ENCODE measurements at regions not wholly inside any gene's neighbourhood (a gene's known extent, or its start where the extent isn't known, plus 50 kb on each side); places are given as distances from the start of the nearest gene placed in this dataset.
"Not testable (repeated sequence)": the region's sequence is repeated elsewhere in the genome, so short reads cannot be mapped to it uniquely, and the experiment has no call there.

DNA sequence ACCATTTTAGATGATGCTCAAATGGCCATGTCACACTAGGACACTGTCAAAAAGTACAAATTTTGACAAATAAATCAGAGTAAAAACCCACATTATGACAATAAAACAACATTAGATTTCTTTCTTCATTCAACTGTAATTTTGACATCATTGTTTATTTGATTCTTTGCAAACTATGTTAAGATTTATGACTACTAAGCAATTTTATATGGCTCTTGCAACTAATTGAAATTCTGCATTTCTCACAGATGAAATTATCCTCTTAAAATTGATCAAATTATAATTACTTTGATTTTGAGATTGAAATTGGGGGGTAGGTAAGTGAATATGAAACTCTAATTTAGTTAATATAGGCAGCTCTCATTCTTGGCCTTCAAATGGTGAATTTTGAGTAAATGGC is 59.8 kb downstream of the ATOH1 start:
- no peak for DNase-seq

- no peak for DNase-seq
These were observed 60.2 kb downstream of the ATOH1 start for GRCh38 chr4:93888768-93889167.

- no peak for DNase-seq
These were observed 62.7 kb downstream of the ATOH1 start for GRCh38 chr4:93891244-93891643.

- DNase-seq, result no peak
These were observed 66.4 kb downstream of the ATOH1 start for GRCh38 chr4:93894995-93895394.

DNA sequence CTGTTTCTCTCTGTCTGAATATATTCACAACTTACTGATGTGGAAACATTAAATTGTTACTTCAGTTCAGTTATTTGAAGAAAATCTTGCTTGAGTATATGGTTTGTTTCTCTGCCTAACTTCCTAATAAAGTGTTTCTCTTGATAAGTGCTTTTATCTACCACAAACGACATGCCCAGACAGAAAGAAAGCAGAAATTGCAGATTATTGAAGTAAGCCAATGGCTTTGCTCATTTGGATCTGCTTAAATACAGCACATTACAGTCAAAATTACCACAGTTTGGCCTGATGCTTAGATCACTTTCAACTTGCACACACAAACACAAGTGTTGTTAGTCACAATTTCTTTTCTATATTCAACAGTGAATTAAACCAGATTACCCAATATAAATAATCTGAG is 68.0 kb downstream of the ATOH1 start:
- no peak for DNase-seq

- no peak for DNase-seq
These were observed 69.0 kb downstream of the ATOH1 start for GRCh38 chr4:93897559-93897958.

DNA sequence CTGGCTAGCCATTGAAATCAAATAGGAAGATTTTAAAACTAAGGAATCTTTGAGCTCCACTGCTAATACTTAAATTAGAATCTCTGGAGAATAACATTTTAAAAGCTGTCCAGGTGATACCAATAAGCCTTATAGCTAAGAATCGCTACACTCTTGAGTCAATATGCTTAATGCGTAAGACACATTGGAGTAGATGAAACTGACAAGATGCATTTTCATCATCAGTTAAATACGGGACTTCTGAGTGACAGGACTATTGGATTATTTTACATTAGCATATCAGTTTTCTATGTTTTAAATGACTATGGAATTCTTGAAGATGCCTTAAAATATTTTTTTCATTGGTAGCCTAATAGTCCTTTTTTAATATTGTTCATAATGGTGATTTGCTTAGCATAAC is 80.2 kb downstream of the ATOH1 start:
- no peak for DNase-seq

- no peak for DNase-seq
These were observed 83.1 kb downstream of the ATOH1 start for GRCh38 chr4:93911671-93912070.

- DNase-seq, result no peak
These were observed 83.6 kb downstream of the ATOH1 start for GRCh38 chr4:93912146-93912545.

DNA sequence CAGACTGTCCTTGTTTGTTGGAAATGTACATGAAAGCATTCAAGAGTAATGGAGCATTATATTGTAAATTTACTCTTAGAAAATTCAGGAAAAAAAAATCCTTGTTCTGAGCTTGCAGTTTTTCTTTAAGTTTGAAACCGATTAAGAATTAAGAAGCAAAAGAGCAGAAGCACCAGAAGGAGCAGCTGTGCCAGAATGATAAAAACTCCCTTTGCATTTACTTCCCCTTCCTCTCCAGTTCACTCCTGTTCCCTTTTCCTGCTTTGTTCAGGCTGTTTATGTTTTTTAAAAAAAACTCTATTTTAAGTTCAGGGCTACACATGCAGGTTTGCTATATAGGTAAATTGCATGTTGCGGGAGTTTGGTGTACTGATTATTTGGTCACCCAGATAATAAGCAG is 90.3 kb downstream of the ATOH1 start:
- DNase-seq, result no peak

DNA sequence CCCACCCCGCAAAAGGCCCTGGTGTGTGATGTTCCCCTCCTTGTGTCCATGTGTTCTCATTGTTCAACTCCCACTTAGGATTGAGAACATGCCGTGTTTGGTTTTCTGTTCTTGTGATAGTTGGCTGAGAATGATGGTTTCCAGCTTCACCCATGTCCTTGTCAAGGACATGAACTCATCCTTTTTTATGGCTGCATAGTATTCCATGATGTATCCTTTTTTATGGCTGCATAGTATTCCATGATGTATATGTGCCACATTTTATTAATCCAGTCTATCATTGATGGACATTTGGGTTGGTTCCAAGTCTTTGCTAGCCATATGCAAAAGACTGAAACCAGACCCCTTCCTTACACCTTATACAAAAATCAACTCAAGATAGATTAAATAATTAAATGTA is 95.0 kb downstream of the ATOH1 start:
- not testable (repeated sequence) for DNase-seq

DNA sequence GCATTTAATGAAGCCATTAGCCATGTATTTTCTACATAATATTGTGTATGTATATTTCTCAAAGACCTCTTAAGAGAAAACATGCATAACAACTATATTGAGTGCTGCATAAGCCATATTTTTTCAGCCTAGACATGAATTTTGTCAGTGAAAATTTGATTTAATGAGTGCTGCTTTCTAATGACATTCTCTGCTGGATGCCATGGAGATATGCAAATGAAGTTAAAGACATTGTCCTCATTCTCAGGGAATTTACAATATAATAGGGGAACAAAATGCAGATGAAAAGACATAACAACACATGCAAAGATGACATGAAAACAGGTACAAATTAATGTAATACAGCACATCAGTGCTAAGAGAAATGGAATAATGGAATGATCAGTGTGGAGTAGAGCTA is 118.7 kb downstream of the ATOH1 start:
- no peak for DNase-seq

DNA sequence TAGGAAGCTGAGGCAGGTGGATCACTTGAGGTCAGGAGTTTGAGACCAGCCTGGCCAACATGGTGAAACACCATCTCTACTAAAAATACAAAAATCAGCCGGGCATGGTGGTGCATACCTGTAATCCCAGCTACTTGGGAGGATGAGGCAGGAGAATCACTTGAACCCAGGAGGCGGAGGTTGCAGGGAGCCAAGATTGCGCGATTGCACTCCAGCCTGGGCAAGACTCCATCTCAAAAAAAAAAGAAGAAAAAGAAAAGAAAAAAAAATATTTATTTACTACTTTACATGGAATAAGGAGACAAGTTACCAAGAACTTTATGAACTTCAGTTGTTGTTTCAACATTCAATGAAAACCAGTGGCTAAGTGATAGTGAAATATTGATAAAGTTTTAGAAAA is 121.7 kb downstream of the ATOH1 start:
- DNase-seq, result not testable (repeated sequence)

GRCh38 chr4:93957186-93957585 is 128.6 kb downstream of the ATOH1 start:
- DNase-seq, result no peak

GRCh38 chr4:93960450-93960849 is 131.9 kb downstream of the ATOH1 start:
- DNase-seq, result no peak

DNA sequence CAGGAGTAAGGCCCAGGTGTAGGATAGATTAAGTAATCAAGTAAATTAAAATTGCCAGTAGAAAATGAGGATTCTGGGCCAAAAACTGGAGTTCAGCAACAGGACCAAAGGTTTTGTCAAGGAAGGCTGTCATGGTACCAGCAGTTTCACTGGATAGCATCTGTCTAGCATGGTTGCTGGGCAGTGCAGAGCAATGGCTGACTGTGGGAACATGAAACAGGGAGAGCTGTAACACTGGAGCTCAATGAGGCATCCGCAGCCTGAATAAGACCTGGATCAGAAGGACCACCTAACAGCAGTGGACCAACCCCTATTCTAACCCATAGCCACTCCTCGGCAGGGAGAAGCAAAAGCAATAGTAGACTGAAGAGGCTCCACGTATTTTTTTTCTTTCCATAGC is 132.4 kb downstream of the ATOH1 start:
- no peak for DNase-seq

- DNase-seq, result no peak
These were observed 153.0 kb downstream of the ATOH1 start for GRCh38 chr4:93981594-93981993.

GRCh38 chr4:93982255-93982654 is 153.7 kb downstream of the ATOH1 start:
- no peak for DNase-seq

GRCh38 chr4:93983140-93983539 is 154.6 kb downstream of the ATOH1 start:
- DNase-seq, result no peak

DNA sequence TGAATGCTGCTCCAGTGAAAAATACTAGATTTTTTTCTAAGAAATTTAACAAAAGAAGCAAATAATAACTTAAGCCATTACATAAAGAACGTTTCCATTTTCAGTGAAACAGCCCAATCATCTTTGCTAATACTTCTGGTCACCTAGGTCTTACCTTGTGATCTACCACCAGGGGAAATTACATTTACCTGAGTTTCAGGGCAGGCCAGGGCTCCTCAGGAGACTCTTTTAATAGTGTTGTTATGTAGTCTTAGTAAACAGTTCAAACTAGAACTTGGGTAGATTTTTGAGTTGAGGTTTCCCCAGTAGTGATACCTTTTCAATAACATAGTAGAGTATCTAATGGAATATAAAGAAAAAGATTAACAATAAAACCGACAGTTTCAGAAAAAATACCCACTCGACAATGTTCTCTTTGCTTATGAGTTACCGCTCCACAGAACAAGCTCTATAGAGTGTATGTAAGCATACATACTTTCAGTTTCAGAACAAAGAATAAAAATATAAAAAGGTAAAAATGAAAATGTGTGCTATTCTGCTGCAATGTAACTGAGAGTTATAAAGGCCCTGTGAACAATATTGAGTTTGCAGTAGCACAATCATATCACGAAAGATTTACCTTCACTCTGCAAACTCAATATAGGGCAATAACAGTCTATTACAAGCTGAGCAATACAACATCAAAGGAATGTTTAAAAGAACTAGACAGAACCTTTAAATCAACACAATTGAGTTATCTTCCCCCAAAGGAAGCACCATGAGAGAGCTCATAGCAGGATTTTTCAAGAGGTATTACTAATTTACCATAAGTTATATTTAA is 165.8 kb downstream of the ATOH1 start:
- no peak for DNase-seq

- DNase-seq, result no peak
These were observed 168.3 kb downstream of the ATOH1 start for GRCh38 chr4:93996895-93997294.

- no peak for DNase-seq
These were observed 172.0 kb downstream of the ATOH1 start for GRCh38 chr4:94000559-94000958.

DNA sequence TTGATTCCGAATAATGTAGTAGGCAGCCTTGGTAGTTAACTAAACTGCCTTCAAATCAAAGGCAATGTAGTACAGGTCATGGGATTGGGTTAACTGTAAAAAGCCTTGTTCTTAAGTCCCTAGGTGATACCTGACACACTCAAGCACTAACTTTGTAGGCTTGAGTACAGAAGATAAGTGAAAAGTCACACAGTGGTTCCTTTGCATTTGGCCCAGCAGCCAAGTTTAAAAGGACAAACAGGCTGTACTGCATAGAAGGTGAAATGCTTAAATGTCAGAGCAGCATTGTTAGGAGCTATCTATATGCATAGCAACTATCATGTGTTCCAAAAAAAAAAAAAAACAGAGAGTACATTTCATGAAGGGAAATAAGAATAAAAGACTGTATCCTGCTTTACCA is 178.4 kb downstream of the ATOH1 start:
- DNase-seq, result no peak

GRCh38 chr4:94011190-94011589 is 182.6 kb downstream of the ATOH1 start:
- no peak for DNase-seq

- DNase-seq, result no peak
These were observed 186.1 kb downstream of the ATOH1 start for GRCh38 chr4:94014484-94015136.

Measured in T1000 (cell line).